ENCODE measurements at regions not wholly inside any gene's neighbourhood (a gene's known extent, or its start where the extent isn't known, plus 50 kb on each side); places are given as distances from the start of the nearest gene placed in this dataset.

DNA sequence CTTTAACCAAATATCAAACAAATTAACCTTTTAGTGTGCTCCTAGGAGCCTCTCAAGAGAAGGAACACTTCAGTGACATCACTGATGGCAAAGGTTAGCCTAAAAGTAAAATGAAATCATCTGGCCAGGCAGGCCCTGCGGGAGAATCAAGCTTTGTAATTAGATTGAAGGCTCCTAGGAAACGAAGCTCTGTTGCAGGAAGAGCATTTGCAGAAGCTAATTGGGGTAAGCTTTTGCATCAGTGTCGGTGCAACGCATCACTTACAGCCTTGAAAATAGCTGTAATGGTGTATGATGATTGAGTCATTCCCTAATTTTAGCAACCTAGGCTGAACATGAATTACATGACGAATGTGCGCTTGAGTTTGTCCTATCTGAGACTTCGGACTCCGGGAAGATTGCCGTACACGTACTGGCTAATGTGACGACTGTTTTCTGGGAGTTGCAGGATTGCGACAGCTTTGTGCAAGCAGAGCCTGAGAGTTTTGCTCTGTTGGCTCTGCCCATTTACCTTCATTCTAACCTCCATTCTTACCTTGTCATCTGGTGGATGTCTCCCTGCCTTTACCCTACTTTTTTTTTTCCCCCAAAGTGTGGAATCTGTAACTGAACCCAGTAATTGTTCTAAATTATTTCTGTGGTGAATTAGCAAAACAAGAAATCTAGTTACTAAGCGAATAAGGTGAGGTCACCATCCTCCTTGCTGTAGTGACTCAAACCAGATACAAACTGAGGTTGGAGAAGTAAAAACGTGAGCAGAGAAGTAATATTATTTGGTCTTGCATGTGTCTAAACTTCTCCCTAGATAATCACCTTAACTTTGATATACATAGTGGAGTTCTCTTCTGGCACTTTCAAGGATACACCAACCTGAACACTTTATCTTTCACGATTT, 675.9 kb upstream of the CITED2 start:
- TF ChIP-seq, protein P1, sequence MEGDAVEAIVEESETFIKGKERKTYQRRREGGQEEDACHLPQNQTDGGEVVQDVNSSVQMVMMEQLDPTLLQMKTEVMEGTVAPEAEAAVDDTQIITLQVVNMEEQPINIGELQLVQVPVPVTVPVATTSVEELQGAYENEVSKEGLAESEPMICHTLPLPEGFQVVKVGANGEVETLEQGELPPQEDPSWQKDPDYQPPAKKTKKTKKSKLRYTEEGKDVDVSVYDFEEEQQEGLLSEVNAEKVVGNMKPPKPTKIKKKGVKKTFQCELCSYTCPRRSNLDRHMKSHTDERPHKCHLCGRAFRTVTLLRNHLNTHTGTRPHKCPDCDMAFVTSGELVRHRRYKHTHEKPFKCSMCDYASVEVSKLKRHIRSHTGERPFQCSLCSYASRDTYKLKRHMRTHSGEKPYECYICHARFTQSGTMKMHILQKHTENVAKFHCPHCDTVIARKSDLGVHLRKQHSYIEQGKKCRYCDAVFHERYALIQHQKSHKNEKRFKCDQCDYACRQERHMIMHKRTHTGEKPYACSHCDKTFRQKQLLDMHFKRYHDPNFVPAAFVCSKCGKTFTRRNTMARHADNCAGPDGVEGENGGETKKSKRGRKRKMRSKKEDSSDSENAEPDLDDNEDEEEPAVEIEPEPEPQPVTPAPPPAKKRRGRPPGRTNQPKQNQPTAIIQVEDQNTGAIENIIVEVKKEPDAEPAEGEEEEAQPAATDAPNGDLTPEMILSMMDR (IDR thresholded peaks at IDR 0.05 in 4 of 5, conservative IDR thresholded peaks at IDR 0.05 in 1 of 5) = no peak
- TF ChIP-seq POLR2A (IDR thresholded peaks at IDR 0.05) = no peak
